NOMO-1 treated with DMSO at 0.1 percent for 48 hours (cell line): ENCODE measurements at regions not wholly inside any gene's neighbourhood (a gene's known extent, or its start where the extent isn't known, plus 50 kb on each side); places are given as distances from the start of the nearest gene placed in this dataset.
"Not testable (repeated sequence)": the region's sequence is repeated elsewhere in the genome, so short reads cannot be mapped to it uniquely, and the experiment has no call there.

Experiments
- DNase-seq: peaks from one replicate; lab custom pipeline; 2025; ENCODE audit not compliant: unreplicated experiment; lab: John Stamatoyannopoulos, UW

- DNase-seq: no peak
Observed at GRCh38 chr3:89912031-89912430, 804.6 kb downstream of the EPHA3 start.

- no peak for DNase-seq
Observed at GRCh38 chr3:89923921-89924610, 816.6 kb downstream of the EPHA3 start.

DNA sequence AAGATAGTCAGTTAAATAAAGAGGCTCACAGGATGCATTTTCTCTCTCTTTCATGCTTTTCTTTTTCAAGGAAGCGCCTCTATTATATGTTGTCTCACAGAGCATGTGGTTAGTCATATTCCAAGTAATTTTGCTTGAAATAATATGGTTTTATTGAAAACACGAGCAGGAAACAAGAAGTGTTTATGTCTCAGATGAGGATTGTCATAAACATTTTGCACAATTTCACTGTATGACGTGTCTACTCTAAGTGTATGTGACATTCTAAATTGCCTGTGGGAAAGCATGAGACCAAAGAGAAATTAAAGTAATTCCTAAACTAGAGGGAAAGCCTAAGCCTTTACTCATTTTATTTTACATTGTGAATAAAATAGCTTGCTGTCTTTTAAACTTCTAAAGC, 818.6 kb downstream of the EPHA3 start:
- DNase-seq: no peak

- no peak for DNase-seq
Observed at GRCh38 chr3:89932882-89933281, 825.5 kb downstream of the EPHA3 start.

GRCh38 chr3:89944461-89944860, 837.0 kb downstream of the EPHA3 start:
- DNase-seq: not testable (repeated sequence)

- DNase-seq: no peak
Observed at GRCh38 chr3:89946884-89947283, 839.5 kb downstream of the EPHA3 start.

- no peak for DNase-seq
Observed at GRCh38 chr3:89947337-89947954, 840.0 kb downstream of the EPHA3 start.

- DNase-seq: no peak
Observed at GRCh38 chr3:89948008-89948407, 840.6 kb downstream of the EPHA3 start.

DNA sequence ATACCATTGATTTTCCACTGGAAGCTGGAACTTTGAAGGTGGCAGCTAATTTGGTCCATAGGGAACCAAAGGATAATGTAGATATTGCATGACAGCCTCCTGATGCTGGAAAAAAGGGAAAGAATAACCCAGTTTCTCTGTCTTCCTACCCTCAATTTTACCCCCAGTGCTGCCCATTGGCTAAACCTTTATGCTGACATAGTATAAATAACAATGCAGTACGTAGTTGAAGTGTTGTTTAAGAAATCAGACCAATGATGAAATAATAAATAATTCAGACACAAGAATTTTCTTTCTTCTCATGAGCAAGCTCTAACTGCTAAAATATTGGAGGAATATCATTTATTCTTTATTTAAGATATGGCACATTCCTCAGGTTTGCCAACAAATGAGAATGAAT, 843.4 kb downstream of the EPHA3 start:
- DNase-seq: no peak

DNA sequence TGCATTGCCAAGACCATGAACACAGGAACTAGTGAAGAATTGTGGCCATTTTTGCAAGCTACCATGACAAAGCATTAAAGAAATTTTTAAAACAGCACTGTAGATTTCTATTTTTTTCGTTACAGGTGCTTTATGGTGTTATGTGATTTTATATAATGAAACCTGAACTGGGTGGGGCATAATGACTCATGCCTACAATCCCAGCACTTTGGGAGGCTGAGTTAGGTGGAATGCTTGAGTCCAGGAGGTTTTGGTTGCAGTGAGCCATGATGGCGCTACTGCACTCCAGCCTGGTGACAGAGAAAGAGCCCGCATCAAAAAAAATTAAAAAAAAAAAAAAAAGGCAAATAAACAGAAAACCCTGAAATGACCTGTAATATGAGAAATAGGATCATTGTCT, 846.7 kb downstream of the EPHA3 start:
- no peak for DNase-seq

- DNase-seq: no peak
Observed at GRCh38 chr3:89955156-89955555, 847.7 kb downstream of the EPHA3 start.

DNA sequence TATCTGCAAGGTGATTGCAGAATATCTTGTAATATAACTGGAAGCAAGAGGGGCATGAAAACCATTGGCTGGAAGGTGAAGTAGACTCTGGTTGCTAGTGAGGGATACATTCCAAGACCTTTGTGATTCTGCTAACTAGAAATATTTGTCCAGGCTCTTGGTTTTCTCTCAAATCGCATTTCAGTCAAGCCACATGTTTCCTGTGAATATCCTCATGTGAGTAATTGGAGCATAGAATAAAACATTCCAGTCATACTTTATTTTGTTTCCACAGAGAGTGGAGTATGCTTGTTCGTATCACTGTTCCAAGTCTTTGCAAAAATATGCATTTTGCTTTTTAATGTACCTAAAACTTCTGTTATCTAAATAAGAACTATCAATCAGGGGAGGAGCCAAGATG, 850.0 kb downstream of the EPHA3 start:
- DNase-seq: no peak

DNA sequence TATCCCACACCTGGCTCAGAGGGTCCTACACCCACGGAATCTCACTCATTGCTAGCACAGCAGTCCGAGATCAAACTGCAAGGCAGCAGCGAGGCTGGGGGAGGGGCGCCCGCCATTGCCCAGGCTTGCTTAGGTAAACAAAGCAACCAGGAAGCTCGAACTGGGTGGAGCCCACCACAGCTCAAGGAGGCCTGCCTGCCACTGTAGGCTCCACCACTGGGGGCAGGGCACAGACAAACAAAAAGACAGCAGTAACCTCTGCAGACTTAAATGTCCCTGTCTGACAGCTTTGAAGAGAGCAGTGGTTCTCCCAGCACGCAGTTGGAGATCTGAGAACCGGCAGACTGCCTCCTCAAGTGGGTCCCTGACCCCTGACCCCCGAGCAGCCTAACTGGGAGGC, 850.7 kb downstream of the EPHA3 start:
- not testable (repeated sequence) for DNase-seq

DNA sequence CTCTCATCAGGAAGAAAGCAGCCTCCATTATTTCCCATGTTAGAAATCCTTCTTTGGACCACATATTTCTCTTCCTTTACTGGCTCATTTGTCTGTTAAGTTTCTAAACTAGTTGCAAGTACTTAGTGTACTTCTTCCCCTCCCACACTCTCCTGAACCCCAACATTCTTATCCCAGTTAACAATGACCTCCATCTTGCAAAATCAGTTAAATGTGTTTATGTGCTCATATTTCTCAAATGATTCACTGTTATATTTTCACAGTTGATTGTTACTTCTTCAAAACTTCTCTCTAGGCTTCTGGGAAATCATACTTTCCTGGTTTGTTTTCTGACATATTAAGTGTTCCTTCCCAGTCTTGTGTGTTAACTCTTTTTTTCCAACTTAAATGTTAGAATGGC, 856.9 kb downstream of the EPHA3 start:
- no peak for DNase-seq

DNA sequence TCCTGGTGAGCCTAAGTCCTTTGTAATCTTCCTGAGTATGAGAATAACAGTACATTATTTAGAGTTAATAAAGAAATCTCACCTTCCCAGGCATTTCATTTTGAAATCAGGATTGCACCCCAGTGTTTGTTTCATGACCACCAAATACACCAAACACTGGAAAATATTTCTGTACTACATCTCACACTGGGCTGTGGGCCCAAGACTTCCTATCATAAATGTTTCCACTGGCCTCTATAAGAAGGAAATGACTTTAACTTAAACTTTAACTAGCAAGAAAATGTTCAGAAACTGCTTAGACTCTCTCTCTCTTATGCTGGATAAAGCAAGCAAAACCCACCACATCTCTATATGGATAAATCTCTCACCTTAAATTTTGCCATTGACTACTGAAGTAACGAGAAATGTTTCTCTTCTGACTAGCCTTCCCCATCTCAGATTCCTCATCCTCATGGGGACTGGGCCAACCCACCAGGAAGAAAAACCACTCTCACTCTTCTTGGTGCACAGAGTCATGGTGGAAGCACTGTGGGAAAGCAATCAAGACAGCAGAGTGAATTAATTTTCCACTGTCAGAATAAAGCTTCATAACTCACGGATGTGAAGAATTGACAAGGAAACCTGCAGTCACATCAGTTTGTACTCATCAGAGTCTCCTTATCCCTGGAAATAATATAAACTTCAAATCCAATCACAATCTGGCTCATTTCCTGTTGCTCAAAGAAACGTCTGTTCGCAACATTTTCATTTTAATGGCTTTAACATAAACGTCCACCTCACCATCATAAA, 859.6 kb downstream of the EPHA3 start:
- DNase-seq: no peak

- no peak for DNase-seq
Observed at GRCh38 chr3:89971329-89971728, 863.9 kb downstream of the EPHA3 start.

- DNase-seq: no peak
Observed at GRCh38 chr3:89973156-89973555, 865.7 kb downstream of the EPHA3 start.

DNA sequence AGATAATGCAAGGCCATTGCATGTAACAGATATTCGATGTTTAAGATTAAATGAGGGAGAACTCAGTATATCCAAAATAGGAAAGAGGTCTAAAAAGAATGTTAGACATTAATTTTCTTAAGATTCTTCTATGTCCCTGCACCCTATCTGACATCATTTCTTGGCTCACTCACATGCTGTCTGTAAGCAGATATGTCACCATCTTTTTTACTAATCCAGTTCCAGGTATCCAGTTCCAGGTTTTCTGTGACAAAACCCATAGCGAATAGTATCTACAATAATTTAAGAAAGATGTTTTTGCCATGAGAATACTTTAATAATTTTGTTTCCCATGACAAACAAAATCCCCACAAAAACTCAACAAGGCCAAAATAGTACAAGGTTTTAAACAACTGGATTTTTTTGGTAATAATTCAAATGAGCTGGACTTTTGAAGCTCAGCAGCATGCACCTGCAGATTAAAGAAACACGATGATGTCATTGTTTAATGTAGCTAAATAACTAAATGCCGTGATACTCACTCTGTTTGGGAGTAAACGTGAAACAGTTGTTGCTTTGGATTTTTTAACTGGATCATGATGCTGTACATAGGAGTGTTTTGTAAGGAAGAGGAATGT, 867.6 kb downstream of the EPHA3 start:
- no peak for DNase-seq

- no peak for DNase-seq
Observed at GRCh38 chr3:89983449-89983848, 876.0 kb downstream of the EPHA3 start.

DNA sequence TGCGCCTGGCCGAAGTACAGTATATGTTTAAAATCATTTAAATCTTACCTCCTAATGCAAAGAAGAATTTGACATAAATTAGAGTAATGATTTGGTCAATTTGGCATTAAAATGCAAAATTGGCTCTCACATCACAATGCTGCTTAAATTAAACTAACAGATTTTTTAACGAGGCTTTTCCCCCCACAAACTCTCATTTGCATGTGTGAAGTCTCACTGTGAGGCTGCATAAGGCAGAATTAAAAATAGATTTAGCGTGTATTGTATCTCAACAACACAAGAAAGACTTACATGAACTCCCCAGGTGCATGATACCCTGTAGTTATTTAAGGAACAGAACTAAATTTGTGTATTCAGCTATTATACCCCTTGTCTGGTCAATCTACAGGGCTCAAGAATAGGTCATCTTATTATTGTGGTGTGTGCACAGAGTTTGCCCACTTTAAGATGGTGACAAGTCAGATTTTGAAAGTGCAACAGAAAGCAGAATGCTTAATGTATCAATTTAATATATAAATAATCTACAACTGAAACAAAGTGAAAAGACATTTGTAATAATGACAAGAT, 897.9 kb downstream of the EPHA3 start:
- DNase-seq: no peak

DNA sequence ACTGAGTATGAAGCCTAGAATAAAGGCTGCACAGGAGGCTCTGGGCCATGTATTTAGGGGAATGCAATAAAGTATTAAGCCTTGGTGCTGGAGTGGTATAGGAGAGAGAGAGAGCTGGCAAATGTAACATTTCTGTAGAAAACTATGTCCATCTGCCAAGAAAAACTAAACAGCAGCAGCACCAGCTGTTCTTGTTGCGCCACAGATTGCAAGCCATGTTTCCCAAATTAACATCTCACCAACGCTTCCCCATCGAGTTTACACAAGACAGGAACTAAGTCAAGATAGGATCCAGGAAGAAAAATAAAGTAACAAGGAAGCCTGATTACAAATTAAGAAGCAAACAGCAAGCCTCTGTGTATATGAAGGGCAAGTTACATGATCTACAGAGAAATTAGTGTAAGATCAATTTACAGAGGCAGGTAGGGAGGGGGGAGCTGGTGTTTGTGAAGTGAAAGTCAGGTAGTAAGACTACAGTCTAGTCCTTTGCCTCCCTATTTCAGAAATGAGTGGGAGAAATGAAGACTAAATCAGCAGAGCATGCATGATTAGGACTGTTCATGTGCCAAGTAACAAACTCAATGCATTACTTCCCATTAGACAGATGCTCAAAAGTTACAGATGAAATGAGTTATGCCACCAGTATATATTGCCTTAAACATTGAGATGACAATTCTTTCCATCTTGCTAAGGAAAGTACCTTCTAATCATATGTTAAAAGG, 900.5 kb downstream of the EPHA3 start:
- peak; percentile 85 for DNase-seq
